Tibial nerve (tissue), 4 donors: ENCODE measurements at regions not wholly inside any gene's neighbourhood (a gene's known extent, or its start where the extent isn't known, plus 50 kb on each side); places are given as distances from the start of the nearest gene placed in this dataset.

Source experiments
- EP300 ChIP-seq, 2 donors: sonication (generic); formaldehyde crosslinking; IDR thresholded peaks; one replicate each; pipeline ENCODE4 v1.6.1; 2017; ENCODE audit warnings: antibody characterized with exemption in 2 of 2, mild to moderate bottlenecking in 1 of 2
- TF ChIP-seq, protein P1 (sequence below), 5 experiments: fragments of 200-600 bp in 3 of 5; fragments of 450-650 bp in 2 of 5; sonication (generic) in 3 of 5; IDR thresholded peaks; one replicate each; pipeline ENCODE4 v1.5.1; 2016 to 2019; ENCODE audit warnings: antibody characterized with exemption in 5 of 5, mild to moderate bottlenecking in 3 of 5, moderate library complexity in 2 of 5

DNA sequence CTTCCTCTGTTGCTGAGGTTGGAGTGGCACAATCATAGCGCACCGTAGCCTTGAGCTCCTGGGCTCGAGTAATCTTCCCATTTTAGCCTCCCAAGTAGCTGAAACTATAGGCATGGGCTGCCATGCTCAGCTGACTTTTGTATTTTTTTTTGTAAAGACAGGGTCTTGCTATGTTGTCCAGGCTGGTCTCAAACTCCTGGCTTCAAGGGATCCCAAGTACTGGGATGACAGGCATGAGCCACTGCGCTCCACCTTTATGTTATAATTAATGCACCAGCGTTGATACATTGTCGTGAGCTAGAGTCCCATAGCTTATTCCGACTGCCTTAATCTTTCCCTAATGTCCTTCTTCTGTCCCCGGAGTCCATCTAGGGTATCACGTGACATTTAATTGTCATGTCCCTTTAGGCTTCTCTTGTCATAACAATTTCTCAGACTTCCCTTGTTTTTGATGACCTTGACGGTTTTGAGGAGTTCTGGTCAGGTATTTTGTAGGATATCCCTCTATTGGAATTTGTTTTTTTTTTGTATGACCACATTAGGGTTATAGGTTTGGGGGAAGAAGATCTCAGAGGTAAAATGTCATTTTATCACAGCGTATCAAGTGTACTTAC lies 63.9 kb downstream of the CEBPB start:
- TF ChIP-seq, protein P1, sequence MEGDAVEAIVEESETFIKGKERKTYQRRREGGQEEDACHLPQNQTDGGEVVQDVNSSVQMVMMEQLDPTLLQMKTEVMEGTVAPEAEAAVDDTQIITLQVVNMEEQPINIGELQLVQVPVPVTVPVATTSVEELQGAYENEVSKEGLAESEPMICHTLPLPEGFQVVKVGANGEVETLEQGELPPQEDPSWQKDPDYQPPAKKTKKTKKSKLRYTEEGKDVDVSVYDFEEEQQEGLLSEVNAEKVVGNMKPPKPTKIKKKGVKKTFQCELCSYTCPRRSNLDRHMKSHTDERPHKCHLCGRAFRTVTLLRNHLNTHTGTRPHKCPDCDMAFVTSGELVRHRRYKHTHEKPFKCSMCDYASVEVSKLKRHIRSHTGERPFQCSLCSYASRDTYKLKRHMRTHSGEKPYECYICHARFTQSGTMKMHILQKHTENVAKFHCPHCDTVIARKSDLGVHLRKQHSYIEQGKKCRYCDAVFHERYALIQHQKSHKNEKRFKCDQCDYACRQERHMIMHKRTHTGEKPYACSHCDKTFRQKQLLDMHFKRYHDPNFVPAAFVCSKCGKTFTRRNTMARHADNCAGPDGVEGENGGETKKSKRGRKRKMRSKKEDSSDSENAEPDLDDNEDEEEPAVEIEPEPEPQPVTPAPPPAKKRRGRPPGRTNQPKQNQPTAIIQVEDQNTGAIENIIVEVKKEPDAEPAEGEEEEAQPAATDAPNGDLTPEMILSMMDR (IDR thresholded peaks at IDR 0.05) = no peak
- TF ChIP-seq EP300 (IDR thresholded peaks at IDR 0.05) = no peak
